ENCODE measurements at regions not wholly inside any gene's neighbourhood (a gene's known extent, or its start where the extent isn't known, plus 50 kb on each side); places are given as distances from the start of the nearest gene placed in this dataset.

- no peaks in the 10 kb centered on the region for H3K27me3 Mint-ChIP-seq
- H3K4me3 Mint-ChIP-seq = no peak overlapping the region
- H3K27ac Mint-ChIP-seq = no peak overlapping the region
- H3K36me3 Mint-ChIP-seq = peaks cover 44% of the 10 kb centered on the region
- H3K4me1 Mint-ChIP-seq = peaks cover 46% of the 10 kb centered on the region
- peaks cover 16% of the 10 kb centered on the region for H3K9me3 Mint-ChIP-seq
- DNase-seq = no peak
- CTCF ChIA-PET = no interaction called here
Measured at GRCh38 chr14:71597287-71597920, 334.8 kb upstream of the RGS6 start.

GRCh38 chr14:71597955-71598660 lies 334.1 kb upstream of the RGS6 start:
- no peaks in the 10 kb centered on the region for H3K27me3 Mint-ChIP-seq
- CTCF ChIA-PET = interaction anchor here (0.8 kb wide), 1 partner anchor 14 kb away, joined by 4 read pairs; no protein-coding TSS in a partner anchor
- H3K27ac Mint-ChIP-seq = no peak overlapping the region
- no peak for DNase-seq
- peaks cover 43% of the 10 kb centered on the region for H3K4me1 Mint-ChIP-seq
- H3K4me3 Mint-ChIP-seq = no peak overlapping the region
- peaks cover 47% of the 10 kb centered on the region for H3K36me3 Mint-ChIP-seq
- peaks cover 16% of the 10 kb centered on the region for H3K9me3 Mint-ChIP-seq

DNA sequence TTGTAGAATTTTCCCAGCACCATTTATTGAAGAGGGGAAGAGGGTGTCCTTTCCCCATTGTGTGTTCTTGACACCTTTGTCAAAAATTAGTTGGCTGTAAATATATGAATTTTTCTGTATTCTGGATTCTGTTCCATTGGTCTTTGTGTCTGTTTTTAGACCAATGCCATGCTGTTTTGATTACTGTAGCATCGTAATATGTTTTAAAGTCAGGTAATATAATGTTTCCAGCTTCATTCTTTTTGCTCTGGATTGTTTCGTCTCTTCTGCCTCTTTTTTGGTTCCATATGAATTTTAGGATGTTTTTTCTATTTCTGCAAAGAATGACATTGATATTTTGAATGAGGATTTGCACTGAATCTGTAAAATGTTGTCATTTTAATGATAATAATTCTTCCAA lies 331.9 kb upstream of the RGS6 start:
- Mint-ChIP-seq H3K27ac (no peak overlapping the region), H3K4me3 (no peak overlapping the region), H3K27me3 (no peaks in the 10 kb centered on the region), H3K4me1 (peaks cover 28% of the 10 kb centered on the region), H3K36me3 (peaks cover 49% of the 10 kb centered on the region), H3K9me3 (peaks cover 20% of the 10 kb centered on the region)
- CTCF ChIA-PET = no interaction called here
- no peak for DNase-seq

- Mint-ChIP-seq H3K4me1 (peaks cover 28% of the 10 kb centered on the region), H3K36me3 (peaks cover 46% of the 10 kb centered on the region), H3K9me3 (peaks cover 22% of the 10 kb centered on the region), H3K4me3 (no peak overlapping the region), H3K27me3 (no peaks in the 10 kb centered on the region), H3K27ac (no peak overlapping the region)
- CTCF ChIA-PET = no interaction called here
- no peak for DNase-seq
Measured at GRCh38 chr14:71602524-71602923, 329.7 kb upstream of the RGS6 start.

GRCh38 chr14:71604231-71604630 lies 328.0 kb upstream of the RGS6 start:
- H3K27ac Mint-ChIP-seq = no peak overlapping the region
- peaks cover 22% of the 10 kb centered on the region for H3K9me3 Mint-ChIP-seq
- H3K4me1 Mint-ChIP-seq = peaks cover 14% of the 10 kb centered on the region
- peaks cover 33% of the 10 kb centered on the region for H3K36me3 Mint-ChIP-seq
- no peaks in the 10 kb centered on the region for H3K27me3 Mint-ChIP-seq
- CTCF ChIA-PET = interaction anchor here (1.2 kb wide), 1 partner anchor 10 kb away, joined by 4 read pairs; no protein-coding TSS in a partner anchor
- DNase-seq = no peak
- no peak overlapping the region for H3K4me3 Mint-ChIP-seq

- peaks cover 21% of the 10 kb centered on the region for H3K36me3 Mint-ChIP-seq
- no peak overlapping the region for H3K4me3 Mint-ChIP-seq
- H3K27me3 Mint-ChIP-seq = no peaks in the 10 kb centered on the region
- peak; percentile 40 for DNase-seq
- peaks cover 11% of the 10 kb centered on the region for H3K9me3 Mint-ChIP-seq
- peaks cover 14% of the 10 kb centered on the region for H3K4me1 Mint-ChIP-seq
- H3K27ac Mint-ChIP-seq = no peak overlapping the region
- CTCF ChIA-PET = no interaction called here
Measured at GRCh38 chr14:71606064-71606463, 326.2 kb upstream of the RGS6 start.

- peaks cover 14% of the 10 kb centered on the region for H3K4me1 Mint-ChIP-seq
- H3K9me3 Mint-ChIP-seq = peaks cover 7% of the 10 kb centered on the region
- H3K36me3 Mint-ChIP-seq = peaks cover 17% of the 10 kb centered on the region
- no peak overlapping the region for H3K4me3 Mint-ChIP-seq
- no peak for DNase-seq
- no peak overlapping the region for H3K27ac Mint-ChIP-seq
- CTCF ChIA-PET = no interaction called here
- no peaks in the 10 kb centered on the region for H3K27me3 Mint-ChIP-seq
Measured at GRCh38 chr14:71606575-71606974, 325.7 kb upstream of the RGS6 start.

DNA sequence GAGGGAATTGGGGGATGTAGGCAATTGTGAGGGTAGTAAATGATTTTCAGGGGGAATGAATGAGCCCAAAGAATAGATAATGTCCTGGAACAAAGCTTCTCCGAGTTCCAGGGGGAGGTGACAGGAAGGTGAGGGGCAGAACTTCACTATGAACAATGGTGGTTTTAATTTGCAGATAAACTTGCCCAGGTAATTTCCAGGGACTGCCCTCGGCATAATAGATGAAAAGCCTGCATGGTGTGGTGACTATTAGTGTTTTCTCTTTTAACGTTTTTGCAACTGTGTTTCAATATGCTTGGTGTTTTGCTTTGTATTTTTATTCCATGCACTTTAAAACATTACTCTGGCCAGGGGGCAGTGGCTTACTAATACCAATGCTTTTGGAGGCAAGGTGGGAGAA lies 325.2 kb upstream of the RGS6 start:
- DNase-seq = no peak
- Mint-ChIP-seq H3K9me3 (peaks cover 7% of the 10 kb centered on the region), H3K27me3 (no peaks in the 10 kb centered on the region), H3K36me3 (peaks cover 12% of the 10 kb centered on the region), H3K4me1 (peaks cover 14% of the 10 kb centered on the region), H3K4me3 (no peak overlapping the region), H3K27ac (no peak overlapping the region)
- CTCF ChIA-PET = no interaction called here

DNA sequence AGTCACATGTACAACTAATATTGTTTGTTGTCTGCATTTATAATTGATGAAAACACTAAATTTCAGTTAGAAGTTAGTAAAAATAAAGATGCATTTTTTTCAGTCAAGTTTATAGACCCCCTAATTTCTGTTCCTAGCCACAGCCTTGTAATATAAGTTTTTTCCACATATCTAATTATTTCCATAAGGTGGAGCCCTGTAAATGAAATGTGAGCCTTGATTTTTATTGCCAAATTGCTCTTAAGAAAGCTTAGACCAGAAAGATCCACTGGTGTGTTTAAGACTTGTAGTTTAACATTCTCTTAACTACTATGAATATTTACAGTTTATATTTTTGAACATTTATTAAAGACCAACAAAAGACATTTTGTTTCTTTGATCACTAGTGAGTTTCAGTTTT lies 322.1 kb upstream of the RGS6 start:
- H3K4me3 Mint-ChIP-seq = no peak overlapping the region
- H3K4me1 Mint-ChIP-seq = peaks cover 14% of the 10 kb centered on the region
- CTCF ChIA-PET = no interaction called here

DNA sequence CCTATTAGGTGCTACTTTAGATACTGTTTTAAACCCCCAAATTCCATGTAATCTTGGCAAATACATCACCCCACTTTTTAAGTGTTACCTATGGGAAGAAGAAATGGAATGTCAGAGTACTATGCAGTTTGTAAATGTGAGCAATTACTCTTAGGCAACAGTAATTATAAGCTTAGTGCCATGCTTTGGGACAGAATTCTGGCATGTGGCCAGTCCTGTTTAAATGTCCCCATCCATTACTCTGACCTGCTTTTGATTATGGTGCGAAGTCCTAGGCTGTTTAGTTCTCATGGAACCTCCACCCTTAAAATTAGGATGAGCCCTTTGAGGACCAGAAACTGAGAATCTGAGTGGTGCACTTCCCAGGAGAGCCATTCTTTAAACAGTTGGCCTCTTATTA lies 321.4 kb upstream of the RGS6 start:
- H3K27me3 Mint-ChIP-seq = no peaks in the 10 kb centered on the region
- peaks cover 6% of the 10 kb centered on the region for H3K36me3 Mint-ChIP-seq
- H3K9me3 Mint-ChIP-seq = no peaks in the 10 kb centered on the region
- no peak overlapping the region for H3K4me3 Mint-ChIP-seq
- H3K4me1 Mint-ChIP-seq = peaks cover 7% of the 10 kb centered on the region
- H3K27ac Mint-ChIP-seq = no peak overlapping the region
- DNase-seq = no peak
- CTCF ChIA-PET = no interaction called here

More for the DNA sequence above, 322.1 kb upstream of the RGS6 start:
- peaks cover 7% of the 10 kb centered on the region for H3K36me3 Mint-ChIP-seq
- H3K27ac Mint-ChIP-seq = no peak overlapping the region
- DNase-seq = no peak
- H3K27me3 Mint-ChIP-seq = no peaks in the 10 kb centered on the region
- peaks cover 4% of the 10 kb centered on the region for H3K9me3 Mint-ChIP-seq

DNA sequence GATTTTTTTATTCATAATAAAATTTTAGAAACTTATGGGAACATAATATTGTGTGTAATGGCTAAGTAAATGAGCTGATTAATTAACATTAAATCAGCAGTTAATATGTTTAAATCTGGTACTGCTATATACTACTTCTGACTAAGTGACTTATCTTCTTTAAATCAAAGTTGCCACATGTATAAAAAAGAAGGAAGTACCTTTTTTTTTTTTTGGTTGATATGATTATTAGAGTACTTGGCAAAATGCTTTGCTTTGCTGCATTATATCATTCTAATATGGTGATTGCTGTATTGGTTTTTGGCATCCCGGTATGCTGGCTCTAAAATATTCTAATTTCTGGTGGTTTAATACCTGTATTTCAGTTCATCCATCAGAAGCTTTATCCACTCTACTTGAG lies 319.1 kb upstream of the RGS6 start:
- CTCF ChIA-PET = no interaction called here
- H3K9me3 Mint-ChIP-seq = no peaks in the 10 kb centered on the region
- peaks cover 9% of the 10 kb centered on the region for H3K36me3 Mint-ChIP-seq
- H3K27me3 Mint-ChIP-seq = no peaks in the 10 kb centered on the region
- no peak overlapping the region for H3K27ac Mint-ChIP-seq
- H3K4me3 Mint-ChIP-seq = no peak overlapping the region
- H3K4me1 Mint-ChIP-seq = no peaks in the 10 kb centered on the region
- no peak for DNase-seq

GRCh38 chr14:71616013-71616412 lies 316.2 kb upstream of the RGS6 start:
- no peak for DNase-seq
- Mint-ChIP-seq H3K36me3 (peaks cover 21% of the 10 kb centered on the region), H3K4me1 (no peaks in the 10 kb centered on the region), H3K4me3 (no peak overlapping the region), H3K9me3 (no peaks in the 10 kb centered on the region), H3K27me3 (no peaks in the 10 kb centered on the region), H3K27ac (no peak overlapping the region)
- CTCF ChIA-PET = no interaction called here

DNA sequence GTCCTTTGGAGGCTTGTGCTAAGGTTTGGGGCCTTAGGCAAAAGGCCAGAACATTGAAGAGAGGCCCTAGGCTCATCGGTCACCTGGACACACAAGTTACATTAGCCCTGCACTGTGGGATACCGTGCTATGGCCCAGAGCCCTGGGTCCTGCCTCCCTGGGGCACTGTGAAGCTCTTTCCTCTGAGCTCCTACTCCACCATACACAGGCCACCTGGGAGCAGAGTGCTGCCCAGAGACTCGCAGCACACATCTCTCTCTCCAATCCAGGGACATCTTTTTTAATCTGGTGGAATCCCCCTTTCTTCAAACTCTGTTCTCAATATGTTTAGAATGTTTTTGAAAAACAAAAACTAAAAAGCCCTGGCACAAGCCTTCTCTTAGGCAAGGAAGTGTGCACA lies 314.2 kb upstream of the RGS6 start:
- Mint-ChIP-seq H3K27ac (no peak overlapping the region), H3K4me1 (no peaks in the 10 kb centered on the region), H3K27me3 (no peaks in the 10 kb centered on the region), H3K9me3 (no peaks in the 10 kb centered on the region), H3K36me3 (peaks cover 25% of the 10 kb centered on the region), H3K4me3 (no peak overlapping the region)
- CTCF ChIA-PET = no interaction called here
- DNase-seq = no peak

DNA sequence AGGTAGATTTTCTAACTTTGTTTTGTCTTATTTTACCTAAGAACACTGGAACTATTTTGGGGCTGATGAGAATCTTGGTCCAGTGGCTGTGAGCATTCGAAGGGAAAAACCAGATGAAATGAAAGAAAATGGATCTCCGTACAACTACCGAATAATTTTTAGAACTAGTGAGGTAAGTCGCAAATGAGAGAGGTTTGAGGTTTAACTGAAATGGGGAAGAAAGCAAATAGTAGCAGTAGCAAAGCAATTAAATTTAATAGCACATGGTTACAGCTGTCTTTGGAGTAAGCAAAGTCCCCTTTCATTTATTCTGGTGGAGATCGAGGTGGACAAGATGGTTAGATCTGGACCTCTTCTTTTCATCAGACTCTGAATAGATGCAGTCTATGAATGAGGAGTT lies 313.5 kb upstream of the RGS6 start:
- Mint-ChIP-seq H3K27ac (no peak overlapping the region), H3K4me3 (no peak overlapping the region), H3K4me1 (no peaks in the 10 kb centered on the region), H3K36me3 (peaks cover 22% of the 10 kb centered on the region), H3K27me3 (no peaks in the 10 kb centered on the region), H3K9me3 (no peaks in the 10 kb centered on the region)
- no peak for DNase-seq
- CTCF ChIA-PET = no interaction called here

GRCh38 chr14:71619472-71619871 lies 312.8 kb upstream of the RGS6 start:
- Mint-ChIP-seq H3K4me3 (no peak overlapping the region), H3K27me3 (no peaks in the 10 kb centered on the region), H3K27ac (no peak overlapping the region), H3K36me3 (peaks cover 25% of the 10 kb centered on the region), H3K4me1 (no peaks in the 10 kb centered on the region), H3K9me3 (no peaks in the 10 kb centered on the region)
- DNase-seq = no peak
- CTCF ChIA-PET = no interaction called here
